SK-N-MC (cell line): ENCODE measurements at regions not wholly inside any gene's neighbourhood (a gene's known extent, or its start where the extent isn't known, plus 50 kb on each side); places are given as distances from the start of the nearest gene placed in this dataset.

Experiments
- DNase-seq: peaks from one replicate; pipeline ENCODE4 v3.0.0-alpha.2; 2011; ENCODE audit warnings: low read depth, low spot score
- H3K27ac ChIP-seq: fragments of 200-600 bp; sonication (generic); 2 replicates; pipeline ENCODE4 v1.5.1; 2016; ENCODE audit warnings: mixed run types
- H3K36me3 ChIP-seq: fragments of 200-600 bp; sonication (generic); 2 replicates; pipeline ENCODE4 v1.6.1; 2017; ENCODE audit warnings: antibody characterized with exemption, low read length, mixed read lengths; ENCODE audit not compliant: insufficient read depth
- H3K4me3 ChIP-seq: fragments of 200-600 bp; sonication (generic); 2 replicates; pipeline ENCODE4 v1.5.1; 2016
- H3K9ac ChIP-seq: fragments of 200-600 bp; sonication (generic); 2 replicates; pipeline ENCODE4 v1.8.0; 2017; ENCODE audit warnings: mixed run types, mixed read lengths; ENCODE audit not compliant: insufficient read length
- H3K9me3 ChIP-seq: fragments of 200-600 bp; sonication (generic); 2 replicates; pipeline ENCODE4 v1.6.1; 2017; ENCODE audit warnings: low read depth, mild to moderate bottlenecking, antibody characterized with exemption, low read length, moderate library complexity, mixed read lengths
- EZH2 ChIP-seq: fragments of 200-600 bp; sonication (generic); IDR thresholded peaks from one replicate; pipeline ENCODE4 v1.6.1; 2017; ENCODE audit warnings: antibody characterized with exemption
- FOXP2 ChIP-seq: optimal IDR thresholded peaks from 2 replicates; pipeline ENCODE3; 2011; ENCODE audit warnings: mild to moderate bottlenecking, moderate library complexity; ENCODE audit not compliant: insufficient read depth; ENCODE audit errors: extremely low read length, control extremely low read depth
- POLR2AphosphoS5 ChIP-seq: IDR thresholded peaks from 2 replicates; pipeline ENCODE4 v1.6.1; 2012; ENCODE audit warnings: mild to moderate bottlenecking, low read depth, low read length, borderline replicate concordance

- no peak for DNase-seq
- Histone ChIP-seq H3K9ac (no peak overlapping the region), H3K4me3 (no peak overlapping the region), H3K27ac (no peak overlapping the region), H3K36me3 (no peaks in the 10 kb centered on the region), H3K9me3 (no peaks in the 10 kb centered on the region)
- TF ChIP-seq EZH2 (no peak), POLR2AphosphoS5 (no peak), FOXP2 (no peak)
Observed at GRCh38 chr5:28234356-28234968, 1196.1 kb upstream of the CDH9 start.

GRCh38 chr5:28226407-28226806 lies 1188.0 kb upstream of the CDH9 start:
- Histone ChIP-seq H3K4me3 (no peak overlapping the region), H3K9ac (no peak overlapping the region), H3K36me3 (no peaks in the 10 kb centered on the region), H3K9me3 (no peaks in the 10 kb centered on the region), H3K27ac (no peak overlapping the region)
- no peak for DNase-seq
- TF ChIP-seq EZH2 = no peak
- no peak for TF ChIP-seq FOXP2
- no peak for TF ChIP-seq POLR2AphosphoS5

- no peak for DNase-seq
- no peak overlapping the region for H3K9ac ChIP-seq
- TF ChIP-seq POLR2AphosphoS5 (no peak), EZH2 (no peak), FOXP2 (no peak)
- H3K9me3 ChIP-seq = no peaks in the 10 kb centered on the region
- H3K36me3 ChIP-seq = no peaks in the 10 kb centered on the region
- H3K27ac ChIP-seq = no peak overlapping the region
- H3K4me3 ChIP-seq = no peak overlapping the region
Observed at GRCh38 chr5:28219539-28219938, 1181.2 kb upstream of the CDH9 start.

GRCh38 chr5:28217695-28218094 lies 1179.3 kb upstream of the CDH9 start:
- Histone ChIP-seq H3K9me3 (no peaks in the 10 kb centered on the region), H3K27ac (no peak overlapping the region), H3K9ac (no peak overlapping the region), H3K36me3 (no peaks in the 10 kb centered on the region), H3K4me3 (no peak overlapping the region)
- no peak for DNase-seq
- no peak for TF ChIP-seq EZH2
- no peak for TF ChIP-seq FOXP2
- TF ChIP-seq POLR2AphosphoS5 = no peak

- no peak for TF ChIP-seq FOXP2
- TF ChIP-seq POLR2AphosphoS5 = no peak
- no peak for TF ChIP-seq EZH2
- Histone ChIP-seq H3K9me3 (no peaks in the 10 kb centered on the region), H3K27ac (no peak overlapping the region), H3K4me3 (no peak overlapping the region), H3K9ac (no peak overlapping the region), H3K36me3 (no peaks in the 10 kb centered on the region)
- no peak for DNase-seq
Observed at GRCh38 chr5:28216939-28217360, 1178.6 kb upstream of the CDH9 start.

GRCh38 chr5:28215091-28215490 lies 1176.7 kb upstream of the CDH9 start:
- no peak for DNase-seq
- TF ChIP-seq POLR2AphosphoS5 = no peak
- no peak for TF ChIP-seq EZH2
- no peak for TF ChIP-seq FOXP2
- Histone ChIP-seq H3K9me3 (no peaks in the 10 kb centered on the region), H3K27ac (no peak overlapping the region), H3K4me3 (no peak overlapping the region), H3K36me3 (no peaks in the 10 kb centered on the region), H3K9ac (no peak overlapping the region)

GRCh38 chr5:28214292-28214691 lies 1175.9 kb upstream of the CDH9 start:
- no peaks in the 10 kb centered on the region for H3K36me3 ChIP-seq
- DNase-seq = no peak
- H3K9me3 ChIP-seq = no peaks in the 10 kb centered on the region
- no peak for TF ChIP-seq FOXP2
- no peak for TF ChIP-seq EZH2
- TF ChIP-seq POLR2AphosphoS5 = no peak
- H3K9ac ChIP-seq = no peak overlapping the region
- H3K4me3 ChIP-seq = no peak overlapping the region
- no peak overlapping the region for H3K27ac ChIP-seq

GRCh38 chr5:28208356-28208755 lies 1170.0 kb upstream of the CDH9 start:
- Histone ChIP-seq H3K27ac (no peak overlapping the region), H3K9me3 (no peaks in the 10 kb centered on the region), H3K36me3 (no peaks in the 10 kb centered on the region), H3K4me3 (no peak overlapping the region), H3K9ac (no peak overlapping the region)
- TF ChIP-seq FOXP2 (no peak), POLR2AphosphoS5 (no peak), EZH2 (no peak)
- no peak for DNase-seq

- DNase-seq = no peak
Observed at GRCh38 chr5:28190011-28190410, 1151.6 kb upstream of the CDH9 start.

More at GRCh38 chr5:28190011-28190410, 1151.6 kb upstream of the CDH9 start:
- H3K9ac ChIP-seq = no peak overlapping the region
- no peak overlapping the region for H3K4me3 ChIP-seq
- TF ChIP-seq EZH2 (no peak), POLR2AphosphoS5 (no peak), FOXP2 (no peak)
- H3K36me3 ChIP-seq = no peaks in the 10 kb centered on the region
- H3K9me3 ChIP-seq = no peaks in the 10 kb centered on the region
- H3K27ac ChIP-seq = no peak overlapping the region
